H1 (cell line): ENCODE measurements at regions not wholly inside any gene's neighbourhood (a gene's known extent, or its start where the extent isn't known, plus 50 kb on each side); places are given as distances from the start of the nearest gene placed in this dataset.

Experiments used
- CTCF ChIA-PET: fragments of 300-600 bp; sonication (Branson Sonifier 250); formaldehyde crosslinking; loops from one replicate; lab custom pipeline; 2021; ENCODE audit not compliant: partially characterized antibody; lab: Charles Lee
- POLR2A ChIA-PET: fragments of 300-600 bp; sonication (Branson Sonifier 250); formaldehyde crosslinking; loops from one replicate; lab custom pipeline; 2021; ENCODE audit warnings: inconsistent platforms; ENCODE audit not compliant: partially characterized antibody; lab: Charles Lee
- DNase-seq, 2 experiments: peaks; one replicate each; pipeline versions ENCODE4 v3.0.0 to v3.0.0-alpha.2; 2010 to 2022; ENCODE audit warnings: low spot score in 2 of 2, low read depth in 1 of 2, mixed read lengths in 1 of 2
- FAIRE-seq: peaks from 2 replicates; lab custom pipeline; 2011; peaks lifted over from hg19 to GRCh38; lab: Jason Lieb, UNC
- H2AFZ ChIP-seq: 2 replicates; pipeline ENCODE4 v1.8.1; 2012; ENCODE audit warnings: low read length, inconsistent platforms
- H2AK5ac ChIP-seq: 2 replicates; pipeline ENCODE4 v1.6.1; 2013; ENCODE audit warnings: low read depth, low read length
- H2BK120ac ChIP-seq: replicated peaks from 2 replicates; pipeline ENCODE3; 2013; ENCODE audit warnings: low read depth, low read length, inconsistent platforms
- H2BK12ac ChIP-seq: 2 replicates; pipeline ENCODE4 v1.6.1; 2013; ENCODE audit warnings: low read depth, low read length
- H2BK15ac ChIP-seq: 2 replicates; pipeline ENCODE4 v1.6.1; 2013; ENCODE audit warnings: low read length
- H2BK20ac ChIP-seq: 2 replicates; pipeline ENCODE4 v1.6.1; 2013; ENCODE audit warnings: low read length
- H2BK5ac ChIP-seq: 2 replicates; pipeline ENCODE4 v1.6.1; 2013; ENCODE audit warnings: low read depth, low read length
- H3K14ac ChIP-seq: 2 replicates; pipeline ENCODE4 v1.6.1; 2013; ENCODE audit warnings: inconsistent platforms; ENCODE audit not compliant: insufficient read length
- H3K18ac ChIP-seq: 2 replicates; pipeline ENCODE4 v1.6.1; 2013; ENCODE audit warnings: low read length; ENCODE audit errors: extremely low read depth
- H3K23ac ChIP-seq: 2 replicates; pipeline ENCODE4 v1.6.1; 2013; ENCODE audit warnings: inconsistent platforms; ENCODE audit not compliant: insufficient read length
- H3K23me2 ChIP-seq: 2 replicates; pipeline ENCODE4 v1.6.1; 2013; ENCODE audit warnings: low read depth, low read length
- H3K27ac ChIP-seq: 2 replicates; pipeline ENCODE4 v1.6.1; 2011; ENCODE audit warnings: low read depth, low read length, inconsistent platforms
- H3K27me3 ChIP-seq, 4 experiments: replicated peaks in 1 of 4; 1 replicate in 1 of 4; 2 replicates in 3 of 4; pipeline versions ENCODE4 v1.6.1 to v1.8.1; 2011 to 2013; ENCODE audit warnings: low read length in 3 of 4, mild to moderate bottlenecking in 3 of 4, inconsistent platforms in 2 of 4, mixed read lengths in 2 of 4, moderate library complexity in 1 of 4; ENCODE audit not compliant: control insufficient read depth in 3 of 4, insufficient read depth in 3 of 4; ENCODE audit errors: extremely low read depth in 1 of 4
- H3K36me3 ChIP-seq, 4 experiments: 2 replicates each; pipeline versions ENCODE4 v1.6.1 to v1.8.1; 2011 to 2013; ENCODE audit warnings: mild to moderate bottlenecking in 4 of 4, low read length in 3 of 4, moderate library complexity in 2 of 4, control low read depth in 1 of 4, inconsistent platforms in 1 of 4; ENCODE audit not compliant: insufficient read depth in 4 of 4, control insufficient read depth in 2 of 4
- H3K4ac ChIP-seq: replicated peaks from 2 replicates; pipeline ENCODE3; 2013; ENCODE audit warnings: low read length, low read depth, mixed read lengths, inconsistent platforms; ENCODE audit not compliant: insufficient read length
- H3K4me1 ChIP-seq, 4 experiments: replicated peaks in 1 of 4; 1 replicate in 1 of 4; 2 replicates in 3 of 4; pipeline versions ENCODE4 v1.6.1 to v1.8.1; 2011 to 2013; ENCODE audit warnings: low read length in 3 of 4, inconsistent platforms in 2 of 4, mixed read lengths in 1 of 4; ENCODE audit not compliant: insufficient read depth in 4 of 4, control insufficient read depth in 3 of 4
- H3K4me2 ChIP-seq, 2 experiments: 2 replicates each; pipeline versions ENCODE4 v1.6.1 to v1.8.1; 2011 to 2013; ENCODE audit warnings: low read depth in 2 of 2, low read length in 2 of 2, control low read depth in 1 of 2, inconsistent platforms in 1 of 2, mild to moderate bottlenecking in 1 of 2; ENCODE audit not compliant: insufficient read depth in 1 of 2
- H3K4me3 ChIP-seq, 4 experiments: fragments of 200-600, 300-600 bp in 1 of 4; sonication (generic), shearing (Covaris generic), sonication (Bioruptor Twin) in 1 of 4; 2 replicates each; pipeline versions ENCODE4 v1.5.1 to v1.8.1; 2011 to 2016; ENCODE audit warnings: low read length in 4 of 4, low read depth in 3 of 4, control low read depth in 2 of 4, inconsistent platforms in 2 of 4, mild to moderate bottlenecking in 2 of 4, mixed read lengths in 1 of 4, moderate library complexity in 1 of 4; ENCODE audit not compliant: insufficient read depth in 2 of 4; ENCODE audit errors: extremely low read depth in 1 of 4
- H3K56ac ChIP-seq: replicated peaks from 2 replicates; pipeline ENCODE3; 2013; ENCODE audit warnings: low read depth, mild to moderate bottlenecking, mixed read lengths, low read length, inconsistent platforms; ENCODE audit not compliant: insufficient read length
- H3K79me1 ChIP-seq: 2 replicates; pipeline ENCODE4 v1.6.1; 2013; ENCODE audit warnings: low read depth, low read length, control low read depth
- H3K79me2 ChIP-seq, 2 experiments: 2 replicates each; pipeline versions ENCODE4 v1.6.1 to v1.8.1; 2012 to 2013; ENCODE audit warnings: low read length in 2 of 2, mild to moderate bottlenecking in 2 of 2, inconsistent platforms in 1 of 2; ENCODE audit not compliant: insufficient read depth in 2 of 2, control insufficient read depth in 1 of 2
- H3K9ac ChIP-seq, 4 experiments: replicated peaks in 1 of 4; 1 replicate in 1 of 4; 2 replicates in 3 of 4; pipeline versions ENCODE4 v1.6.1 to v1.8.1; 2011 to 2013; ENCODE audit warnings: low read depth in 3 of 4, low read length in 3 of 4, control low read depth in 2 of 4, mild to moderate bottlenecking in 2 of 4, moderate library complexity in 2 of 4, inconsistent platforms in 1 of 4; ENCODE audit errors: extremely low read depth in 1 of 4
- H3K9me3 ChIP-seq, 2 experiments: 2 replicates each; pipeline versions ENCODE4 v1.6.1 to v1.8.1; 2012 to 2013; ENCODE audit warnings: mild to moderate bottlenecking in 2 of 2, moderate library complexity in 2 of 2, control low read depth in 1 of 2, inconsistent platforms in 1 of 2, low read depth in 1 of 2, low read length in 1 of 2, mixed read lengths in 1 of 2; ENCODE audit not compliant: insufficient read depth in 2 of 2
- H4K20me1 ChIP-seq, 2 experiments: replicated peaks in 1 of 2; 2 replicates each; pipeline versions ENCODE3 to v1.8.1; 2011 to 2013; ENCODE audit warnings: inconsistent platforms in 2 of 2, low read length in 2 of 2, mild to moderate bottlenecking in 1 of 2; ENCODE audit not compliant: insufficient read depth in 2 of 2, control insufficient read depth in 1 of 2
- H4K5ac ChIP-seq: 2 replicates; pipeline ENCODE4 v1.6.1; 2013; ENCODE audit warnings: low read length, low read depth, mixed read lengths, inconsistent platforms; ENCODE audit not compliant: insufficient read length
- H4K8ac ChIP-seq: 2 replicates; pipeline ENCODE4 v1.8.0; 2013; ENCODE audit warnings: mild to moderate bottlenecking, moderate library complexity, low read length, inconsistent platforms; ENCODE audit not compliant: insufficient read depth; ENCODE audit errors: extremely low read depth
- H4K91ac ChIP-seq: replicated peaks from 2 replicates; pipeline ENCODE3; 2013; ENCODE audit warnings: low read length, mixed read lengths, inconsistent platforms; ENCODE audit not compliant: insufficient read length
- ATF2 ChIP-seq: IDR thresholded peaks from 2 replicates; pipeline ENCODE4 v1.6.1; 2012; ENCODE audit warnings: low read length, inconsistent platforms
- BACH1 ChIP-seq: IDR thresholded peaks from 2 replicates; pipeline ENCODE4 v1.6.1; 2012; ENCODE audit warnings: low read length, improper control_type of control experiment
- WGBS, 2 experiments: shearing (Covaris generic) in 1 of 2; methylation state at CpG; one replicate each; pipeline versions ENCODE4 v1.1.6 to v1.1.7; 2013 to 2015; ENCODE audit warnings: low lambda C conversion rate in 2 of 2, mixed read lengths in 2 of 2, inconsistent platforms in 1 of 2, low coverage in 1 of 2, missing lambda C conversion rate in 1 of 2; ENCODE audit not compliant: insufficient replicate concordance in 2 of 2, insufficient coverage in 1 of 2, insufficient read length in 1 of 2; ENCODE audit errors: extremely low coverage in 1 of 2, missing lambda C conversion rate in 1 of 2; 5-methylcytosine and 5-hydroxymethylcytosine counted together

- Histone ChIP-seq H2BK20ac (no peak overlapping the region), H3K4me2 (no peak overlapping the region), H3K9ac (no peak overlapping the region)
- TF ChIP-seq BACH1 = no peak
- no peak for TF ChIP-seq ATF2
- TF ChIP-seq, all 59 proteins: peak for 0
- Histone ChIP-seq H3K79me2 (no peaks in the 10 kb centered on the region), H4K8ac (no peak overlapping the region), H2BK15ac (no peak overlapping the region), H3K36me3 (no peaks in the 10 kb centered on the region), H3K4me3 (no peak overlapping the region), H2AFZ (no peak overlapping the region), H4K20me1 (no peaks in the 10 kb centered on the region), H3K27me3 (no peaks in the 10 kb centered on the region), H3K27ac (no peak overlapping the region), H3K79me1 (no peaks in the 10 kb centered on the region), H2BK120ac (no peak overlapping the region), H3K23me2 (no peaks in the 10 kb centered on the region; the same call in 1 of the 2 replicates), H3K56ac (no peak overlapping the region), H3K14ac (no peak overlapping the region), H3K23ac (no peak overlapping the region), H4K5ac (no peak overlapping the region), H2BK12ac (no peak overlapping the region), H3K4me1 (no peaks in the 10 kb centered on the region), H2BK5ac (no peak overlapping the region), H3K18ac (no peak overlapping the region), H4K91ac (no peak overlapping the region), H3K9me3 (no peaks in the 10 kb centered on the region), H2AK5ac (no peak overlapping the region), H3K4ac (no peak overlapping the region)
- POLR2A ChIA-PET = interaction anchor here (0.6 kb wide), 1 partner anchor 317 kb away, joined by 3 read pairs; no protein-coding TSS in a partner anchor
- CTCF ChIA-PET = interaction anchor here (0.6 to 8.7 kb wide), 6 partner anchors 10 to 1179 kb away, joined by 3 to 64 read pairs (median 4); no protein-coding TSS in a partner anchor
- DNase-seq (no peak), FAIRE-seq (no peak)
- WGBS, 2 experiments = 96% methylated on average over 2 of the region's 2 CpGs; no CpG with 5 or more reads in 1 of the 2 experiments
Observed at GRCh38 chr2:41904459-41904858, 143.4 kb upstream of the PKDCC start.
